Transverse colon (tissue), 4 donors: ENCODE measurements at regions not wholly inside any gene's neighbourhood (a gene's known extent, or its start where the extent isn't known, plus 50 kb on each side); places are given as distances from the start of the nearest gene placed in this dataset.

ENCODE experiments used
- POLR2AphosphoS5 ChIP-seq, 3 donors: sonication (generic); formaldehyde crosslinking; IDR thresholded peaks; one replicate each; pipeline ENCODE4 v1.6.1; 2016; ENCODE audit warnings: antibody characterized with exemption in 3 of 3
- TF ChIP-seq, protein P1 (sequence below), 5 experiments: fragments of 200-600 bp in 3 of 5; fragments of 450-650 bp in 2 of 5; sonication (generic) in 3 of 5; IDR thresholded peaks; 1 replicate in 2 of 5; 2 replicates in 3 of 5; pipeline ENCODE4 v1.5.1; 2016 to 2017; ENCODE audit warnings: antibody characterized with exemption in 5 of 5, inconsistent platforms in 3 of 5, mild to moderate bottlenecking in 2 of 5, moderate library complexity in 1 of 5

DNA sequence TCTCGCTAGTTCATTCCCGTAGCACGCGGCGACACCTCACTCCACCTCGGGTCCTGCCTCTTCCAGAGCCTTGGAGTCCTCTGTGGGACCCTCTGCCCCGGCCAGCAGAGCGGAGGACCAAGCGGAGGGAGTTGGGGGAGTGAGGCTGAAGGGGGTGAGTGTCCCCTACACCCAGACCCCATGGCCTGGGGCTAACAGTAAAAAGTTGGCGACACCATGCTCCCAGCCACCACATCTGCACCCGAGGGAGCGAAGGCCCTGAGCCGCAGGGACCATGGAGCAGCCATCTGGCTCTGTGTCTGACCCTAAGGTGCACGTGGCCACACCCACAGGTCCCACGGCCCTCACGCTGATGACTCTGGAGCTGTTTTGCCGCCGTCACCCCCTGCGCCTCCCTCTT is 293.8 kb downstream of the BRD1 start:
- TF ChIP-seq, protein P1, sequence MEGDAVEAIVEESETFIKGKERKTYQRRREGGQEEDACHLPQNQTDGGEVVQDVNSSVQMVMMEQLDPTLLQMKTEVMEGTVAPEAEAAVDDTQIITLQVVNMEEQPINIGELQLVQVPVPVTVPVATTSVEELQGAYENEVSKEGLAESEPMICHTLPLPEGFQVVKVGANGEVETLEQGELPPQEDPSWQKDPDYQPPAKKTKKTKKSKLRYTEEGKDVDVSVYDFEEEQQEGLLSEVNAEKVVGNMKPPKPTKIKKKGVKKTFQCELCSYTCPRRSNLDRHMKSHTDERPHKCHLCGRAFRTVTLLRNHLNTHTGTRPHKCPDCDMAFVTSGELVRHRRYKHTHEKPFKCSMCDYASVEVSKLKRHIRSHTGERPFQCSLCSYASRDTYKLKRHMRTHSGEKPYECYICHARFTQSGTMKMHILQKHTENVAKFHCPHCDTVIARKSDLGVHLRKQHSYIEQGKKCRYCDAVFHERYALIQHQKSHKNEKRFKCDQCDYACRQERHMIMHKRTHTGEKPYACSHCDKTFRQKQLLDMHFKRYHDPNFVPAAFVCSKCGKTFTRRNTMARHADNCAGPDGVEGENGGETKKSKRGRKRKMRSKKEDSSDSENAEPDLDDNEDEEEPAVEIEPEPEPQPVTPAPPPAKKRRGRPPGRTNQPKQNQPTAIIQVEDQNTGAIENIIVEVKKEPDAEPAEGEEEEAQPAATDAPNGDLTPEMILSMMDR (IDR thresholded peaks at IDR 0.05), result no peak
- no peak for TF ChIP-seq POLR2AphosphoS5 (IDR thresholded peaks at IDR 0.05)
